ENCODE measurements at regions not wholly inside any gene's neighbourhood (a gene's known extent, or its start where the extent isn't known, plus 50 kb on each side); places are given as distances from the start of the nearest gene placed in this dataset.
"Not testable (repeated sequence)": the region's sequence is repeated elsewhere in the genome, so short reads cannot be mapped to it uniquely, and the experiment has no call there.

DNA sequence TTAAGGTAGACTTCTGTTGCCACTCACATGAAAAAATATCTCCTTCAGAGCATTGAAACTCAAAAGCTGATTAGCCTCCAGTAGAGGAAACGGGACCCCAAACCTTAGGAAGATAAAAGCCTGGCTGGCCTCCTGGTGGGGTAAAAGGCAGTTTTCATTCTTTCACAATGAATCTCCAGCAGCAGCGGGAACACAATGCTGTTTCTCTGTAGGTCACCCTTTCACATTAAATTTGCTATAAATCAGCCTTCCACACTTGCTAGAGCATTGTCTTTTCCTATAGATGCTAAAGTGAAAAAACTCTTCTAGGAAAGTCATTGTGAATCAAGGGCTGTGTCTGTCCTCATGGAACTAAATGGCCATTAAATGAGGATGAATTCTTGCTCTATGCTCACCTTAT is 207.3 kb upstream of the MAGEB2 start:
- Mint-ChIP-seq H3K36me3 (ENCODE audit: low read depth) (no peaks in the 10 kb centered on the region), H3K27me3 (ENCODE audit: low read depth) (no peaks in the 10 kb centered on the region), H3K27ac (no peak overlapping the region), H3K4me1 (ENCODE audit: low read depth) (no peaks in the 10 kb centered on the region), H3K4me3 (no peak overlapping the region), H3K9me3 (no peaks in the 10 kb centered on the region)
- no peak for DNase-seq
- intact Hi-C loops (cut with micrococcal nuclease): no loop called here
- CTCF ChIA-PET: no interaction called here

DNA sequence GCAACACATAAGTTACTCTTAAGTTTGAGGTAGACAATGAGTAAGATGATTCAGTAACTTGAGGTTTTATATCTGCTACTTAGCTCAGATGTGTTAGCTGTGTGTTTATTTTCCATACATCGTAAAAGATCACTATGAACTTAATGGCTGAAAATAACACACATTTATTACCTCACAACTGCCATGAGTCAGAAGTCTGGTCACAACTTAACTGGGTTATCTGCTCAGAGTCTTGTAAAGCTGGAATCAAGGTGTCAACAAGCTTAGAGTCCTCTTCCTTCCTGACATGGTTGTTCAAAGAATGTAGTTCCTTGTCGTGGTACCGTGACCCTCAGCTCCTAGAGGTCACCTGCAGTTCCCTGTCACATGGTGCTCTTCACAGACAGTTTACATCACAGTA is 204.9 kb upstream of the MAGEB2 start:
- intact Hi-C loops (cut with micrococcal nuclease): no loop called here
- no peak overlapping the region for H3K27ac Mint-ChIP-seq
- CTCF ChIA-PET: no interaction called here
- no peak overlapping the region for H3K4me3 Mint-ChIP-seq
- H3K27me3 Mint-ChIP-seq (ENCODE audit: low read depth): no peaks in the 10 kb centered on the region
- H3K36me3 Mint-ChIP-seq (ENCODE audit: low read depth): no peaks in the 10 kb centered on the region
- no peaks in the 10 kb centered on the region for H3K9me3 Mint-ChIP-seq
- DNase-seq: no peak
- no peaks in the 10 kb centered on the region for H3K4me1 Mint-ChIP-seq (ENCODE audit: low read depth)

DNA sequence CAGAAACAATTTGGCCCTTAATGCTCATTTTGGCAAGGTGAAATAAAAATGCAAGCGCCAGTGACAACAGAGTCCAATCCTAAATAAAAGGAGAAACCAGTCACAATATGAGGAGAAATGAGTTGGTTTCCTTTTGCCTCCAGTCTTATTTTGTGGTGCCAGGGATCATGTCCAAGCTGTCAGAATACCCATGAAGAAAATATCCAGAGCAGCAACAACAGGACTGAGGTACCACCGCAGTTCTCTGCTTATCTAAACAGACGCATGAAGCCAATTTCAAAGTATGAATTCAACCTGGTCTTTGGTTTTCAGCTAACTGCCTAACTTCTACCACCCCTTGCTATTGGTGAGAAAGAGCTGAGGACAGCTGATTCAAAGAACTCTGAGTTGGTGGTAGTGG is 199.9 kb upstream of the MAGEB2 start:
- Mint-ChIP-seq H3K27ac (no peak overlapping the region), H3K36me3 (ENCODE audit: low read depth) (no peaks in the 10 kb centered on the region), H3K27me3 (ENCODE audit: low read depth) (no peaks in the 10 kb centered on the region), H3K9me3 (no peaks in the 10 kb centered on the region), H3K4me3 (no peak overlapping the region), H3K4me1 (ENCODE audit: low read depth) (no peaks in the 10 kb centered on the region)
- intact Hi-C loops (cut with micrococcal nuclease): no loop called here
- CTCF ChIA-PET: no interaction called here
- no peak for DNase-seq

- H3K4me3 Mint-ChIP-seq: no peak overlapping the region
Measured at GRCh38 chrX:30027636-30028035, 187.7 kb upstream of the MAGEB2 start.

DNA sequence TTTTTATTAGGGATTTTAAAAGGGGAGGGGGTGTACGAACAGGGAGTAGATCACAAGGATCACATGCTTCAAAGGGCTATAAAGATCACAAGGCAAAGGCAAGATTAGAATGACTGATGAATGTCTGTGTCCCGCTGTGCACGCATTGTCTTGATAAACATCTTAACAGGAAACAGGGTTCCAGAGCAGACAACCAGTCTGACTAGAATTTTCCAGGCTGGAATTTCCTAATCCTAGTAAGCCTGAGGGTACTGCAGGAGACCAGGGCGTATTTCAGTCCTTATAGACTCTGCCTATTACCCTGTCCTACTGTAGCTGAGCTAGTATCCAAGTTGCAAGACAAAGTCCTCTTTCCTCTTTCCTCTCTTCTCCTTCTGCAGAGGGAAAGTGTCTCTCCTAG is 179.0 kb upstream of the MAGEB2 start:
- H3K4me1 Mint-ChIP-seq (ENCODE audit: low read depth); H3K9me3 Mint-ChIP-seq; H3K36me3 Mint-ChIP-seq (ENCODE audit: low read depth); H3K27me3 Mint-ChIP-seq (ENCODE audit: low read depth); H3K27ac Mint-ChIP-seq; H3K4me3 Mint-ChIP-seq; DNase-seq; CTCF ChIA-PET; intact Hi-C loops (cut with micrococcal nuclease): not testable (repeated sequence)

More at GRCh38 chrX:30027636-30028035, 187.7 kb upstream of the MAGEB2 start:
- Mint-ChIP-seq H3K27me3 (ENCODE audit: low read depth) (no peaks in the 10 kb centered on the region), H3K36me3 (ENCODE audit: low read depth) (no peaks in the 10 kb centered on the region), H3K4me1 (ENCODE audit: low read depth) (no peaks in the 10 kb centered on the region), H3K27ac (no peak overlapping the region), H3K9me3 (no peaks in the 10 kb centered on the region)
- DNase-seq: no peak
- CTCF ChIA-PET: no interaction called here
- intact Hi-C loops (cut with micrococcal nuclease): no loop called here

- Mint-ChIP-seq H3K36me3 (ENCODE audit: low read depth) (no peaks in the 10 kb centered on the region), H3K9me3 (peaks cover 2% of the 10 kb centered on the region), H3K4me3 (no peak overlapping the region), H3K4me1 (ENCODE audit: low read depth) (no peaks in the 10 kb centered on the region), H3K27ac (no peak overlapping the region), H3K27me3 (ENCODE audit: low read depth) (no peaks in the 10 kb centered on the region)
- no peak for DNase-seq
- CTCF ChIA-PET: no interaction called here
- intact Hi-C loops (cut with micrococcal nuclease): no loop called here
Measured at GRCh38 chrX:30039768-30040167, 175.6 kb upstream of the MAGEB2 start.

DNA sequence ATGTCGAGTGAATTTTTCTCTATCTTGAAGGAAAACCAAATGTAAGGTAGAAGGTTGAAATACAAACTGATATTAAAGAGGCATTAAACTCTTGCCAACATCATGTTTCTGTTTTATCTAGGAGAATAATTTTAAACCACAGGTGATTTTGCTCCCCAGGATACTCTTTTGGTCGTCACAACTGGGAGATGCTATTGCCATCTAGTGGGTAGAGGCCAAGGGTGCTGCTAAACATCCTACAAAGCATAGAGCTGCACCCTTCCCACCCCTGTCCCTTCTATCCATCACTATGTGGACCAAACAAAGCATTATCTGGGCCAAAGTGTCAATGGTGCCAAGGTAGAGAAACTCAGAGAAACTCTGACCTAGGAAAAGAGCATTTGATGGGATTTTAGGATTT is 154.6 kb upstream of the MAGEB2 start:
- CTCF ChIA-PET: no interaction called here
- Mint-ChIP-seq H3K4me3 (no peak overlapping the region), H3K27me3 (ENCODE audit: low read depth) (no peaks in the 10 kb centered on the region), H3K4me1 (ENCODE audit: low read depth) (no peaks in the 10 kb centered on the region), H3K27ac (no peak overlapping the region), H3K9me3 (no peaks in the 10 kb centered on the region), H3K36me3 (ENCODE audit: low read depth) (no peaks in the 10 kb centered on the region)
- DNase-seq: no peak
- intact Hi-C loops (cut with micrococcal nuclease): no loop called here

DNA sequence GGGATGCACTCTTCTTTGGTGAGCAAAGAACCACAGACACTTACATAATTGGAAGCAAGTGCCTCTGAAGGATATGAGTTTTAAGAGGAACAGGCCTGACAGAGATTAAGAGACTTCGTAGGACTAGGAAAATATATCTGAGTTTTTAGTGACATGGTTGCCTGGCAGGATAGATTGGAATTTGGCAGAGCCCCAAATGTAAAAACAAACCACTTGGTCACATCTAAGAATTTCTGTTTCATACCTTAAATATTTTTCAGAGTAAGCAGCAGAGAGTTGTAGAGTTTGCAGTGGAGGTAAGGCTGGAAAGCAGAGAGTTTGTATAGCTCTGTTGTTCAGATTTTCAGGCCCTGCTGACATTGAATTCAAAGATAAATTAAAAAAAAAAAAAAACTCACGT is 150.1 kb upstream of the MAGEB2 start:
- H3K4me1 Mint-ChIP-seq (ENCODE audit: low read depth): no peaks in the 10 kb centered on the region
- no peak overlapping the region for H3K4me3 Mint-ChIP-seq
- H3K27me3 Mint-ChIP-seq (ENCODE audit: low read depth): no peaks in the 10 kb centered on the region
- no peak overlapping the region for H3K27ac Mint-ChIP-seq
- CTCF ChIA-PET: no interaction called here
- no peaks in the 10 kb centered on the region for H3K9me3 Mint-ChIP-seq
- DNase-seq: no peak
- no peaks in the 10 kb centered on the region for H3K36me3 Mint-ChIP-seq (ENCODE audit: low read depth)
- intact Hi-C loops (cut with micrococcal nuclease): no loop called here

DNA sequence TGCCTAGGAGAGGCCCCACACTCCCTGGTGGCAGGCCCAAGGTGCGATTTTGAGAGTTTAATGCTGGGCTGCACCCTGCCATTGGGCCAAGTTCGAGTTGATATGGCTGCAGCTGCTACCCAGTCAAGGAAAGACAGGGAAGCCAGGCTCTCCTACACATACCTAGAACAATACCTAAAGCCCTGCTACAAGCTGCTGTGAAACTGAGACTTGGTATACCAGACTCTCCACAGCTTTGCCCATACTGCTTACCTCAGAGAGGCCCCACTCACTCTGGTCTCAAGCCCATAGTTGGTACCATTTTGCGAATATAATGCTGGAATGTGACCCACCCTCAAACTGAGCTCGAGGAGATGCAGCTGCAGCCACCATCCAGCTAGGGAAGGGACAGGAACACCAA is 147.7 kb upstream of the MAGEB2 start:
- Mint-ChIP-seq H3K27me3 (ENCODE audit: low read depth) (no peaks in the 10 kb centered on the region), H3K4me1 (ENCODE audit: low read depth) (no peaks in the 10 kb centered on the region), H3K4me3 (no peak overlapping the region), H3K9me3 (no peaks in the 10 kb centered on the region), H3K36me3 (ENCODE audit: low read depth) (no peaks in the 10 kb centered on the region), H3K27ac (no peak overlapping the region)
- DNase-seq: no peak
- intact Hi-C loops (cut with micrococcal nuclease): no loop called here
- CTCF ChIA-PET: interaction anchor here (0.5 kb wide), 1 partner anchor 167 kb away, joined by 4 read pairs; no protein-coding TSS in a partner anchor

- intact Hi-C loops (cut with micrococcal nuclease): no loop called here
- no peaks in the 10 kb centered on the region for H3K36me3 Mint-ChIP-seq (ENCODE audit: low read depth)
- no peak overlapping the region for H3K4me3 Mint-ChIP-seq
- H3K4me1 Mint-ChIP-seq (ENCODE audit: low read depth): no peaks in the 10 kb centered on the region
- H3K27ac Mint-ChIP-seq: no peak overlapping the region
- CTCF ChIA-PET: no interaction called here
- H3K9me3 Mint-ChIP-seq: no peaks in the 10 kb centered on the region
- DNase-seq: no peak
- no peaks in the 10 kb centered on the region for H3K27me3 Mint-ChIP-seq (ENCODE audit: low read depth)
Measured at GRCh38 chrX:30085571-30085970, 129.8 kb upstream of the MAGEB2 start.

- H3K4me3 Mint-ChIP-seq: no peak overlapping the region
- CTCF ChIA-PET: no interaction called here
- no peak overlapping the region for H3K27ac Mint-ChIP-seq
- H3K36me3 Mint-ChIP-seq (ENCODE audit: low read depth): no peaks in the 10 kb centered on the region
- H3K27me3 Mint-ChIP-seq (ENCODE audit: low read depth): no peaks in the 10 kb centered on the region
- H3K4me1 Mint-ChIP-seq (ENCODE audit: low read depth): no peaks in the 10 kb centered on the region
- no peaks in the 10 kb centered on the region for H3K9me3 Mint-ChIP-seq
- intact Hi-C loops (cut with micrococcal nuclease): no loop called here
- DNase-seq: no peak
Measured at GRCh38 chrX:30111431-30111830, 103.9 kb upstream of the MAGEB2 start.

- Mint-ChIP-seq H3K4me3 (no peak overlapping the region), H3K27ac (no peak overlapping the region), H3K9me3 (no peaks in the 10 kb centered on the region), H3K36me3 (ENCODE audit: low read depth) (no peaks in the 10 kb centered on the region), H3K4me1 (ENCODE audit: low read depth) (no peaks in the 10 kb centered on the region), H3K27me3 (ENCODE audit: low read depth) (no peaks in the 10 kb centered on the region)
- CTCF ChIA-PET: interaction anchor here (0.6 to 0.7 kb wide), 5 partner anchors 54 to 366 kb away, joined by 3 to 6 read pairs (median 4); no protein-coding TSS in a partner anchor
- DNase-seq: peak; percentile 6
- intact Hi-C loops (cut with micrococcal nuclease): loop anchor here (2.0 kb wide), 1 partner anchor 363 kb away; no protein-coding TSS in a partner anchor
Measured at GRCh38 chrX:30141966-30142365, 73.4 kb upstream of the MAGEB2 start.

GRCh38 chrX:30144221-30144620 is 71.1 kb upstream of the MAGEB2 start:
- no peak for DNase-seq
- no peaks in the 10 kb centered on the region for H3K36me3 Mint-ChIP-seq (ENCODE audit: low read depth)
- no peaks in the 10 kb centered on the region for H3K27me3 Mint-ChIP-seq (ENCODE audit: low read depth)
- CTCF ChIA-PET: no interaction called here
- intact Hi-C loops (cut with micrococcal nuclease): no loop called here
- H3K9me3 Mint-ChIP-seq: no peaks in the 10 kb centered on the region
- no peaks in the 10 kb centered on the region for H3K4me1 Mint-ChIP-seq (ENCODE audit: low read depth)
- no peak overlapping the region for H3K4me3 Mint-ChIP-seq
- no peak overlapping the region for H3K27ac Mint-ChIP-seq

Measured in activated naive CD4-positive, alpha-beta T cell treated with anti-CD3 and anti-CD28 coated beads for 36 hours (primary cell).